Panc1 (cell line): ENCODE measurements at regions not wholly inside any gene's neighbourhood (a gene's known extent, or its start where the extent isn't known, plus 50 kb on each side); places are given as distances from the start of the nearest gene placed in this dataset.

Source experiments
- ATAC-seq: fragments of 200-7000 bp; cut with Tn5 transposase; 2 replicates; pipeline ENCODE4 v1.9.1; 2020; ENCODE audit warnings: mild to moderate bottlenecking, moderate library complexity
- BruUV-seq: library from RNA; stranded (reverse); fragments of 400-500 nt; replicated peaks from 2 replicates; lab custom pipeline; 2021; lab: Mats Ljungman, UMichigan
- CTCF ChIA-PET: fragments of 300-600 bp; sonication (Branson Sonifier 250); formaldehyde crosslinking; loops from one replicate; lab custom pipeline; 2022; ENCODE audit warnings: antibody characterized with exemption; lab: Charles Lee
- POLR2A ChIA-PET: fragments of 300-600 bp; sonication (Branson Sonifier 250); formaldehyde crosslinking; loops from one replicate; lab custom pipeline; 2022; ENCODE audit warnings: antibody characterized with exemption; lab: Charles Lee
- DNase-seq: peaks from one replicate; pipeline ENCODE4 v3.0.0-alpha.2; 2010; ENCODE audit warnings: low read depth, low spot score
- H3K27ac ChIP-seq: 2 replicates; pipeline ENCODE4 v1.5.1; 2011; ENCODE audit warnings: mild to moderate bottlenecking, low read length, inconsistent platforms
- H3K27me3 ChIP-seq: fragments of 200-500 bp; sonication (Bioruptor generic); 2 replicates; pipeline ENCODE4 v1.6.0; 2014; ENCODE audit warnings: low read length, inconsistent platforms; ENCODE audit not compliant: control insufficient read depth, insufficient read depth
- H3K36me3 ChIP-seq: fragments of 200-500 bp; sonication (Bioruptor generic); 2 replicates; pipeline ENCODE4 v1.5.1; 2014; ENCODE audit warnings: inconsistent platforms, mild to moderate bottlenecking, low read length, moderate library complexity; ENCODE audit not compliant: control insufficient read depth, insufficient read depth
- H3K4me1 ChIP-seq: 2 replicates; pipeline ENCODE4 v1.5.1; 2011; ENCODE audit warnings: inconsistent platforms, mild to moderate bottlenecking, low read length, moderate library complexity; ENCODE audit not compliant: control insufficient read depth, insufficient read depth
- H3K4me3 ChIP-seq, 2 experiments: 2 replicates each; pipeline ENCODE4 v1.5.1; 2011 to 2012; ENCODE audit warnings: low read depth in 2 of 2, low read length in 2 of 2, mild to moderate bottlenecking in 2 of 2, inconsistent platforms in 1 of 2, moderate library complexity in 1 of 2
- H3K9me3 ChIP-seq: fragments of 200-500 bp; sonication (Bioruptor generic); 2 replicates; pipeline ENCODE4 v1.5.1; 2014; ENCODE audit warnings: low read depth, mild to moderate bottlenecking, inconsistent platforms, low read length, moderate library complexity; ENCODE audit not compliant: control insufficient read depth, insufficient read depth
- CTCF ChIP-seq: fragments of 450-650 bp; IDR thresholded peaks from 2 replicates; pipeline ENCODE4 v1.5.1; 2017; ENCODE audit warnings: mild to moderate bottlenecking
- POLR2AphosphoS5 ChIP-seq: IDR thresholded peaks from 2 replicates; pipeline ENCODE4 v1.6.1; 2012; ENCODE audit warnings: mild to moderate bottlenecking, low read depth, low read length, moderate library complexity
- REST ChIP-seq, 2 experiments: IDR thresholded peaks; 2 replicates each; pipeline ENCODE4 v1.6.1; 2011 to 2012; ENCODE audit warnings: low read depth in 2 of 2, control low read depth in 1 of 2, low read length in 1 of 2, mild to moderate bottlenecking in 1 of 2, moderate library complexity in 1 of 2; ENCODE audit not compliant: insufficient read depth in 1 of 2
- SIN3A ChIP-seq: IDR thresholded peaks from 2 replicates; pipeline ENCODE4 v1.6.1; 2012; ENCODE audit warnings: low read depth, mild to moderate bottlenecking, low read length, moderate library complexity, borderline replicate concordance; ENCODE audit not compliant: insufficient read depth
- TCF7L2 ChIP-seq: IDR thresholded peaks from 2 replicates; pipeline ENCODE4 v1.6.1; 2011; ENCODE audit warnings: mild to moderate bottlenecking, low read depth, low read length, inconsistent platforms
- in situ Hi-C: cut with HindIII; loops from 2 replicates; pipeline ENCODE4 v1.10.0; 2016; ENCODE audit warnings: low sequenced_read_pairs, low pct_unique_long_range_greater_than_20kb
- intact Hi-C: fragments of 100-400 bp; cut with micrococcal nuclease; formaldehyde crosslinking; loops from one replicate; pipeline ENCODE4 v1.10.0; 2022; ENCODE audit not compliant: unreplicated experiment

GRCh38 chr13:40469581-40470310, 196.7 kb downstream of the FOXO1 start:
- Histone ChIP-seq H3K9me3 (no peaks in the 10 kb centered on the region), H3K4me1 (no peaks in the 10 kb centered on the region), H3K4me3 (no peak overlapping the region), H3K27me3 (no peaks in the 10 kb centered on the region), H3K27ac (no peak overlapping the region), H3K36me3 (no peaks in the 10 kb centered on the region)
- POLR2A ChIA-PET = no interaction called here
- TF ChIP-seq POLR2AphosphoS5 = no peak
- TF ChIP-seq TCF7L2 = no peak
- TF ChIP-seq SIN3A = no peak
- TF ChIP-seq REST (IDR thresholded peaks at IDR 0.05; ENCODE audit: insufficient read depth in 1 of 2, low read depth in 2 of 2, low read length in 1 of 2) = no peak
- TF ChIP-seq CTCF = no peak
- intact Hi-C loops (no loop called here), in situ Hi-C loops (no loop called here)
- no TSS peak for BruUV-seq
- ATAC-seq = no peak
- CTCF ChIA-PET = no interaction called here
- DNase-seq = no peak

GRCh38 chr13:40470660-40471059, 195.8 kb downstream of the FOXO1 start:
- Histone ChIP-seq H3K27me3 (no peaks in the 10 kb centered on the region), H3K4me1 (no peaks in the 10 kb centered on the region), H3K4me3 (no peak overlapping the region), H3K27ac (no peak overlapping the region), H3K36me3 (no peaks in the 10 kb centered on the region), H3K9me3 (no peaks in the 10 kb centered on the region)
- intact Hi-C loops = no loop called here
- no peak for TF ChIP-seq TCF7L2
- TF ChIP-seq SIN3A = no peak
- TF ChIP-seq CTCF = no peak
- no peak for TF ChIP-seq POLR2AphosphoS5
- no peak for TF ChIP-seq REST (IDR thresholded peaks at IDR 0.05; ENCODE audit: insufficient read depth in 1 of 2, low read depth in 2 of 2, low read length in 1 of 2)
- no peak for ATAC-seq
- POLR2A ChIA-PET = no interaction called here
- in situ Hi-C loops = no loop called here
- DNase-seq = no peak
- BruUV-seq = no TSS peak
- CTCF ChIA-PET = no interaction called here
